ENCODE measurements at regions not wholly inside any gene's neighbourhood (a gene's known extent, or its start where the extent isn't known, plus 50 kb on each side); places are given as distances from the start of the nearest gene placed in this dataset.

GRCh38 chr1:193588311-193589082 lies 402.1 kb upstream of the B3GALT2 start:
- TF ChIP-seq POLR2AphosphoS5 (IDR thresholded peaks at IDR 0.05; ENCODE audit: low read depth, low read length) = no peak
- TF ChIP-seq SIN3A (IDR thresholded peaks at IDR 0.05; ENCODE audit: borderline replicate concordance, insufficient read depth, low read length) = no peak
- no peak for TF ChIP-seq TAF1 (IDR thresholded peaks at IDR 0.05; ENCODE audit: borderline replicate concordance, insufficient read depth, low read length)
- TF ChIP-seq, protein P1, sequence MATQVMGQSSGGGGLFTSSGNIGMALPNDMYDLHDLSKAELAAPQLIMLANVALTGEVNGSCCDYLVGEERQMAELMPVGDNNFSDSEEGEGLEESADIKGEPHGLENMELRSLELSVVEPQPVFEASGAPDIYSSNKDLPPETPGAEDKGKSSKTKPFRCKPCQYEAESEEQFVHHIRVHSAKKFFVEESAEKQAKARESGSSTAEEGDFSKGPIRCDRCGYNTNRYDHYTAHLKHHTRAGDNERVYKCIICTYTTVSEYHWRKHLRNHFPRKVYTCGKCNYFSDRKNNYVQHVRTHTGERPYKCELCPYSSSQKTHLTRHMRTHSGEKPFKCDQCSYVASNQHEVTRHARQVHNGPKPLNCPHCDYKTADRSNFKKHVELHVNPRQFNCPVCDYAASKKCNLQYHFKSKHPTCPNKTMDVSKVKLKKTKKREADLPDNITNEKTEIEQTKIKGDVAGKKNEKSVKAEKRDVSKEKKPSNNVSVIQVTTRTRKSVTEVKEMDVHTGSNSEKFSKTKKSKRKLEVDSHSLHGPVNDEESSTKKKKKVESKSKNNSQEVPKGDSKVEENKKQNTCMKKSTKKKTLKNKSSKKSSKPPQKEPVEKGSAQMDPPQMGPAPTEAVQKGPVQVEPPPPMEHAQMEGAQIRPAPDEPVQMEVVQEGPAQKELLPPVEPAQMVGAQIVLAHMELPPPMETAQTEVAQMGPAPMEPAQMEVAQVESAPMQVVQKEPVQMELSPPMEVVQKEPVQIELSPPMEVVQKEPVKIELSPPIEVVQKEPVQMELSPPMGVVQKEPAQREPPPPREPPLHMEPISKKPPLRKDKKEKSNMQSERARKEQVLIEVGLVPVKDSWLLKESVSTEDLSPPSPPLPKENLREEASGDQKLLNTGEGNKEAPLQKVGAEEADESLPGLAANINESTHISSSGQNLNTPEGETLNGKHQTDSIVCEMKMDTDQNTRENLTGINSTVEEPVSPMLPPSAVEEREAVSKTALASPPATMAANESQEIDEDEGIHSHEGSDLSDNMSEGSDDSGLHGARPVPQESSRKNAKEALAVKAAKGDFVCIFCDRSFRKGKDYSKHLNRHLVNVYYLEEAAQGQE (IDR thresholded peaks at IDR 0.05; ENCODE audit: insufficient read depth in 1 of 2, low read depth in 2 of 2, low read length in 2 of 2) = no peak
